H1 (cell line): ENCODE measurements at regions not wholly inside any gene's neighbourhood (a gene's known extent, or its start where the extent isn't known, plus 50 kb on each side); places are given as distances from the start of the nearest gene placed in this dataset.

Experiments
- CTCF ChIA-PET: fragments of 300-600 bp; sonication (Branson Sonifier 250); formaldehyde crosslinking; loops from one replicate; lab custom pipeline; 2021; ENCODE audit not compliant: partially characterized antibody; lab: Charles Lee
- POLR2A ChIA-PET: fragments of 300-600 bp; sonication (Branson Sonifier 250); formaldehyde crosslinking; loops from one replicate; lab custom pipeline; 2021; ENCODE audit warnings: inconsistent platforms; ENCODE audit not compliant: partially characterized antibody; lab: Charles Lee
- DNase-seq, 2 experiments: peaks; one replicate each; pipeline versions ENCODE4 v3.0.0 to v3.0.0-alpha.2; 2010 to 2022; ENCODE audit warnings: low spot score in 2 of 2, low read depth in 1 of 2, mixed read lengths in 1 of 2
- FAIRE-seq: peaks from 2 replicates; lab custom pipeline; 2011; peaks lifted over from hg19 to GRCh38; lab: Jason Lieb, UNC
- H2AFZ ChIP-seq: 2 replicates; pipeline ENCODE4 v1.8.1; 2012; ENCODE audit warnings: low read length, inconsistent platforms
- H2AK5ac ChIP-seq: 2 replicates; pipeline ENCODE4 v1.6.1; 2013; ENCODE audit warnings: low read depth, low read length
- H2BK120ac ChIP-seq: replicated peaks from 2 replicates; pipeline ENCODE3; 2013; ENCODE audit warnings: low read depth, low read length, inconsistent platforms
- H2BK12ac ChIP-seq: 2 replicates; pipeline ENCODE4 v1.6.1; 2013; ENCODE audit warnings: low read depth, low read length
- H2BK15ac ChIP-seq: 2 replicates; pipeline ENCODE4 v1.6.1; 2013; ENCODE audit warnings: low read length
- H2BK20ac ChIP-seq: 2 replicates; pipeline ENCODE4 v1.6.1; 2013; ENCODE audit warnings: low read length
- H2BK5ac ChIP-seq: 2 replicates; pipeline ENCODE4 v1.6.1; 2013; ENCODE audit warnings: low read depth, low read length
- H3K14ac ChIP-seq: 2 replicates; pipeline ENCODE4 v1.6.1; 2013; ENCODE audit warnings: inconsistent platforms; ENCODE audit not compliant: insufficient read length
- H3K18ac ChIP-seq: 2 replicates; pipeline ENCODE4 v1.6.1; 2013; ENCODE audit warnings: low read length; ENCODE audit errors: extremely low read depth
- H3K23ac ChIP-seq: 2 replicates; pipeline ENCODE4 v1.6.1; 2013; ENCODE audit warnings: inconsistent platforms; ENCODE audit not compliant: insufficient read length
- H3K23me2 ChIP-seq: 2 replicates; pipeline ENCODE4 v1.6.1; 2013; ENCODE audit warnings: low read depth, low read length
- H3K27ac ChIP-seq: 2 replicates; pipeline ENCODE4 v1.6.1; 2011; ENCODE audit warnings: low read depth, low read length, inconsistent platforms
- H3K27me3 ChIP-seq, 4 experiments: replicated peaks in 1 of 4; 1 replicate in 1 of 4; 2 replicates in 3 of 4; pipeline versions ENCODE4 v1.6.1 to v1.8.1; 2011 to 2013; ENCODE audit warnings: low read length in 3 of 4, mild to moderate bottlenecking in 3 of 4, inconsistent platforms in 2 of 4, mixed read lengths in 2 of 4, moderate library complexity in 1 of 4; ENCODE audit not compliant: control insufficient read depth in 3 of 4, insufficient read depth in 3 of 4; ENCODE audit errors: extremely low read depth in 1 of 4
- H3K36me3 ChIP-seq, 4 experiments: 2 replicates each; pipeline versions ENCODE4 v1.6.1 to v1.8.1; 2011 to 2013; ENCODE audit warnings: mild to moderate bottlenecking in 4 of 4, low read length in 3 of 4, moderate library complexity in 2 of 4, control low read depth in 1 of 4, inconsistent platforms in 1 of 4; ENCODE audit not compliant: insufficient read depth in 4 of 4, control insufficient read depth in 2 of 4
- H3K4ac ChIP-seq: replicated peaks from 2 replicates; pipeline ENCODE3; 2013; ENCODE audit warnings: low read length, low read depth, mixed read lengths, inconsistent platforms; ENCODE audit not compliant: insufficient read length
- H3K4me1 ChIP-seq, 4 experiments: replicated peaks in 1 of 4; 1 replicate in 1 of 4; 2 replicates in 3 of 4; pipeline versions ENCODE4 v1.6.1 to v1.8.1; 2011 to 2013; ENCODE audit warnings: low read length in 3 of 4, inconsistent platforms in 2 of 4, mixed read lengths in 1 of 4; ENCODE audit not compliant: insufficient read depth in 4 of 4, control insufficient read depth in 3 of 4
- H3K4me2 ChIP-seq, 2 experiments: 2 replicates each; pipeline versions ENCODE4 v1.6.1 to v1.8.1; 2011 to 2013; ENCODE audit warnings: low read depth in 2 of 2, low read length in 2 of 2, control low read depth in 1 of 2, inconsistent platforms in 1 of 2, mild to moderate bottlenecking in 1 of 2; ENCODE audit not compliant: insufficient read depth in 1 of 2
- H3K4me3 ChIP-seq, 4 experiments: fragments of 200-600, 300-600 bp in 1 of 4; sonication (generic), shearing (Covaris generic), sonication (Bioruptor Twin) in 1 of 4; 2 replicates each; pipeline versions ENCODE4 v1.5.1 to v1.8.1; 2011 to 2016; ENCODE audit warnings: low read length in 4 of 4, low read depth in 3 of 4, control low read depth in 2 of 4, inconsistent platforms in 2 of 4, mild to moderate bottlenecking in 2 of 4, mixed read lengths in 1 of 4, moderate library complexity in 1 of 4; ENCODE audit not compliant: insufficient read depth in 2 of 4; ENCODE audit errors: extremely low read depth in 1 of 4
- H3K56ac ChIP-seq: replicated peaks from 2 replicates; pipeline ENCODE3; 2013; ENCODE audit warnings: low read depth, mild to moderate bottlenecking, mixed read lengths, low read length, inconsistent platforms; ENCODE audit not compliant: insufficient read length
- H3K79me1 ChIP-seq: 2 replicates; pipeline ENCODE4 v1.6.1; 2013; ENCODE audit warnings: low read depth, low read length, control low read depth
- H3K79me2 ChIP-seq, 2 experiments: 2 replicates each; pipeline versions ENCODE4 v1.6.1 to v1.8.1; 2012 to 2013; ENCODE audit warnings: low read length in 2 of 2, mild to moderate bottlenecking in 2 of 2, inconsistent platforms in 1 of 2; ENCODE audit not compliant: insufficient read depth in 2 of 2, control insufficient read depth in 1 of 2
- H3K9ac ChIP-seq, 4 experiments: replicated peaks in 1 of 4; 1 replicate in 1 of 4; 2 replicates in 3 of 4; pipeline versions ENCODE4 v1.6.1 to v1.8.1; 2011 to 2013; ENCODE audit warnings: low read depth in 3 of 4, low read length in 3 of 4, control low read depth in 2 of 4, mild to moderate bottlenecking in 2 of 4, moderate library complexity in 2 of 4, inconsistent platforms in 1 of 4; ENCODE audit errors: extremely low read depth in 1 of 4
- H3K9me3 ChIP-seq, 2 experiments: 2 replicates each; pipeline versions ENCODE4 v1.6.1 to v1.8.1; 2012 to 2013; ENCODE audit warnings: mild to moderate bottlenecking in 2 of 2, moderate library complexity in 2 of 2, control low read depth in 1 of 2, inconsistent platforms in 1 of 2, low read depth in 1 of 2, low read length in 1 of 2, mixed read lengths in 1 of 2; ENCODE audit not compliant: insufficient read depth in 2 of 2
- H4K20me1 ChIP-seq, 2 experiments: replicated peaks in 1 of 2; 2 replicates each; pipeline versions ENCODE3 to v1.8.1; 2011 to 2013; ENCODE audit warnings: inconsistent platforms in 2 of 2, low read length in 2 of 2, mild to moderate bottlenecking in 1 of 2; ENCODE audit not compliant: insufficient read depth in 2 of 2, control insufficient read depth in 1 of 2
- H4K5ac ChIP-seq: 2 replicates; pipeline ENCODE4 v1.6.1; 2013; ENCODE audit warnings: low read length, low read depth, mixed read lengths, inconsistent platforms; ENCODE audit not compliant: insufficient read length
- H4K8ac ChIP-seq: 2 replicates; pipeline ENCODE4 v1.8.0; 2013; ENCODE audit warnings: mild to moderate bottlenecking, moderate library complexity, low read length, inconsistent platforms; ENCODE audit not compliant: insufficient read depth; ENCODE audit errors: extremely low read depth
- H4K91ac ChIP-seq: replicated peaks from 2 replicates; pipeline ENCODE3; 2013; ENCODE audit warnings: low read length, mixed read lengths, inconsistent platforms; ENCODE audit not compliant: insufficient read length
- ATF2 ChIP-seq: IDR thresholded peaks from 2 replicates; pipeline ENCODE4 v1.6.1; 2012; ENCODE audit warnings: low read length, inconsistent platforms
- CHD2 ChIP-seq: IDR thresholded peaks from 2 replicates; pipeline ENCODE4 v1.6.1; 2012; ENCODE audit warnings: low read length, improper control_type of control experiment
- CTCF ChIP-seq, 3 experiments: IDR thresholded peaks; 1 replicate in 2 of 3; 2 replicates in 1 of 3; pipeline versions ENCODE4 v1.5.1 to v1.6.1; 2011; ENCODE audit warnings: low read length in 3 of 3, mild to moderate bottlenecking in 3 of 3, inconsistent platforms in 2 of 3, low read depth in 1 of 3, moderate library complexity in 1 of 3; ENCODE audit not compliant: insufficient read depth in 1 of 3; ENCODE audit errors: control extremely low read depth in 1 of 3
- E2F6 ChIP-seq: IDR thresholded peaks from 2 replicates; pipeline ENCODE4 v1.6.1; 2012; ENCODE audit warnings: inconsistent platforms
- GABPA ChIP-seq: IDR thresholded peaks from 2 replicates; pipeline ENCODE4 v1.6.1; 2011; ENCODE audit warnings: mild to moderate bottlenecking, low read length, moderate library complexity, borderline replicate concordance; ENCODE audit not compliant: insufficient read depth
- HDAC2 ChIP-seq, 2 experiments: fragments of 300-600 bp in 1 of 2; sonication (generic) in 1 of 2; IDR thresholded peaks; 2 replicates each; pipeline ENCODE4 v1.6.1; 2011 to 2012; ENCODE audit warnings: low read depth in 2 of 2, low read length in 2 of 2, mild to moderate bottlenecking in 2 of 2, moderate library complexity in 2 of 2, borderline replicate concordance in 1 of 2, inconsistent platforms in 1 of 2
- RBBP5 ChIP-seq: IDR thresholded peaks from 2 replicates; pipeline ENCODE4 v1.7.1; 2012; ENCODE audit warnings: low read depth, mild to moderate bottlenecking, inconsistent platforms, low read length, moderate library complexity, borderline replicate concordance
- SIX5 ChIP-seq: IDR thresholded peaks from 2 replicates; pipeline ENCODE4 v1.6.1; 2011; ENCODE audit warnings: mild to moderate bottlenecking, low read depth, low read length
- SP1 ChIP-seq: IDR thresholded peaks from 2 replicates; pipeline ENCODE4 v1.6.1; 2011; ENCODE audit warnings: low read depth, low read length
- SUZ12 ChIP-seq: fragments of 200-600 bp; sonication (generic); IDR thresholded peaks from 2 replicates; pipeline ENCODE4 v1.6.1; 2012; ENCODE audit warnings: mild to moderate bottlenecking, inconsistent platforms, low read length, moderate library complexity, mixed read lengths

- no peak for FAIRE-seq
- Histone ChIP-seq H2BK12ac (no peak overlapping the region), H4K91ac (no peak overlapping the region), H2BK15ac (no peak overlapping the region), H2BK20ac (no peak overlapping the region), H3K4me1 (no peaks in the 10 kb centered on the region; a peak in 1 of 7 replicates), H3K79me1 (no peaks in the 10 kb centered on the region), H3K9ac (no peak overlapping the region), H3K23ac (no peak overlapping the region)
- POLR2A ChIA-PET, result no interaction called here
- TF ChIP-seq HDAC2 (IDR thresholded peaks at IDR 0.05; ENCODE audit: borderline replicate concordance in 1 of 2, low read depth in 2 of 2, low read length in 2 of 2), result no peak
- no peak for TF ChIP-seq SP1
- TF ChIP-seq CTCF (IDR thresholded peaks at IDR 0.05; ENCODE audit: control extremely low read depth in 1 of 3, insufficient read depth in 1 of 3, low read depth in 1 of 3, low read length in 3 of 3), result no peak
- TF ChIP-seq E2F6, result no peak
- no peak for TF ChIP-seq SUZ12
- no peak for TF ChIP-seq GABPA
- TF ChIP-seq ATF2, result no peak
- no peak for TF ChIP-seq CHD2
- no peak for TF ChIP-seq SIX5
- no peak for TF ChIP-seq RBBP5
- TF ChIP-seq, all 59 proteins: peak for 0
- Histone ChIP-seq H3K56ac (no peak overlapping the region), H3K79me2 (no peaks in the 10 kb centered on the region), H3K4ac (no peak overlapping the region), H2AK5ac (no peak overlapping the region), H3K36me3 (no peaks in the 10 kb centered on the region), H3K23me2 (no peaks in the 10 kb centered on the region), H4K5ac (no peak overlapping the region), H2BK5ac (no peak overlapping the region), H4K8ac (no peak overlapping the region), H3K4me3 (no peak overlapping the region), H2AFZ (no peak overlapping the region), H3K9me3 (no peaks in the 10 kb centered on the region), H4K20me1 (no peaks in the 10 kb centered on the region), H3K4me2 (no peak overlapping the region), H3K18ac (no peak overlapping the region), H2BK120ac (no peak overlapping the region), H3K27me3 (no peaks in the 10 kb centered on the region), H3K14ac (no peak overlapping the region), H3K27ac (no peak overlapping the region)
- DNase-seq, result no peak
- CTCF ChIA-PET, result interaction anchor here (1.3 kb wide), 1 partner anchor 9 kb away, joined by 3 read pairs; no protein-coding TSS in a partner anchor
Measured at GRCh38 chr12:16763901-16764300, 157.9 kb upstream of the LMO3 start.
